ENCODE measurements at regions not wholly inside any gene's neighbourhood (a gene's known extent, or its start where the extent isn't known, plus 50 kb on each side); places are given as distances from the start of the nearest gene placed in this dataset.
"Not testable (repeated sequence)": the region's sequence is repeated elsewhere in the genome, so short reads cannot be mapped to it uniquely, and the experiment has no call there.

GRCh38 chr15:69664572-69665571 lies 212.3 kb downstream of the RPLP1 start:
- no peaks in the 10 kb centered on the region for H3K27me3 Mint-ChIP-seq
- no peak overlapping the region for H3K4me3 Mint-ChIP-seq
- intact Hi-C loops (cut with micrococcal nuclease): no loop called here
- H3K9me3 Mint-ChIP-seq: no peaks in the 10 kb centered on the region
- peaks cover 25% of the 10 kb centered on the region for H3K4me1 Mint-ChIP-seq
- no peak overlapping the region for H3K27ac Mint-ChIP-seq
- no peak for DNase-seq
- H3K36me3 Mint-ChIP-seq (ENCODE audit: low read depth): no peaks in the 10 kb centered on the region

- Mint-ChIP-seq H3K27ac (no peak overlapping the region), H3K36me3 (ENCODE audit: low read depth) (no peaks in the 10 kb centered on the region), H3K9me3 (no peaks in the 10 kb centered on the region), H3K27me3 (no peaks in the 10 kb centered on the region), H3K4me3 (no peak overlapping the region), H3K4me1 (peaks cover 28% of the 10 kb centered on the region)
- intact Hi-C loops (cut with micrococcal nuclease): no loop called here
- DNase-seq: no peak
Observed at GRCh38 chr15:69665641-69666111, 213.1 kb downstream of the RPLP1 start.

DNA sequence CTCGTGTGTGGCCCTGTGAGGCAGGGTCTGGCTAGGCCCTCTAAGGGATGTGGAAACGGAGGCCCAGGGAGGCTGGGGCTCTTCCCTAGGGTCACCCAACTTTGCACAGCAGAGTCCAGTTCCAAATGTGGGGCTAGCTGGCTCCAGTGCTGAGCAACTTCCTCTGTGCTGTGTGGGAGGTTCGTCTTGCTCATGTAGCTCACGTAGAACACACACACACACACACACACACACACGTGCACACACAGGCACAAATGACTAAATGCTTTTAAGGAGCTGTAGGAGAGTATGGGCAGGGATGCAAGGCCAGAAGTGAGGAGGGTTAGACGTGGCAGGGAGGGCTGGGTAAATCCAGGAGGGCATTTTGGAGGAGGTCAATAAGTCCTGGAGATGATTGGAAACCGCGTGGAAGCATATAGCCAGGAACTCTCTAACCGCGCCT lies 213.8 kb downstream of the RPLP1 start:
- Mint-ChIP-seq H3K4me3 (peak overlapping the region; percentile 6), H3K27ac (peak overlapping the region; percentile 51), H3K27me3 (no peaks in the 10 kb centered on the region), H3K4me1 (peaks cover 28% of the 10 kb centered on the region), H3K36me3 (ENCODE audit: low read depth) (no peaks in the 10 kb centered on the region), H3K9me3 (no peaks in the 10 kb centered on the region)
- DNase-seq: peak; percentile 64
- intact Hi-C loops (cut with micrococcal nuclease): no loop called here

DNA sequence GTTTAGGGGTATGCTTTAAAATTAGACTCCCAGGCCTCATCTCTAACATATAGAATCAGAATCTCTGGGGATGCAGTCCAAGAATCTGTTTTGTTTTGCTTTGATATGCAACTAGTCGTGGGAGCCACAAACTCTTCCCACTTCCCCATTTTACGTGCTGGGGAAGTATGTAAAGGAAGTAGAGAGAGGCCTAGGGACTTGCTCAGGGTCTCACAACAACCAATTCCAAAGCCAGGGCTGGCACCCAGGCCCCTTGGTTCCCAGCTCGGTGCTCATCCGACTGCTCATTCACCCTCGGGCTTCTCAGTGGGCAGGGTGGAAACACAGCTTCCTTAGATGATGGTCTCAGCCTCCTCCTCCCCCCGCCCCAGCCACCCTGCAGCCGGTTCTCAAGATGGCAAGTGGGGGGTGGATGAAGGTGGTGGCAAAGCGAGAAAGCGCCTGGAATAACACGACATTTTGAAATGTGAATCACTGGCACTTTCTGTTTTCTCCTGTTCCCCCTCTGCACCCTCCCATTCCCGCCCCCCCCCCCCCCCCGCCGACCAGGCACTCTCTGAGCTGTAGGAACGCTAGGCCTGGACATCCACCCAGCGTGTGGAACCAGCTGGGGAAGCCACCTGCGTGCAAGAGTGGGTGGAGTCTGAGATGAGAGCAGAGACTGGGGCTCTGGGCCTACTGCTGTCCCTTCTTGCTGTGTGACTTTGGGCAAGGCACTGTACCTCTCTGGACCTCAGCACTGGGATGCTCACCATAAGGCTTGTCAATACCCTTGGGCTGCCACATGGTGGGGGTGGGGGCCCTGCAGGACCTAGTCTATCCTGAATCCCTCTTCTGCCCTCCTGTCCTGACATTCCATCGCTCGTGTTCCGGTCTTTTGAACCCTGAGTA lies 214.5 kb downstream of the RPLP1 start:
- no peak overlapping the region for H3K27ac Mint-ChIP-seq
- no peak for DNase-seq
- no peak overlapping the region for H3K4me3 Mint-ChIP-seq

GRCh38 chr15:69668039-69668705 lies 215.6 kb downstream of the RPLP1 start:
- no peak for DNase-seq
- H3K4me1 Mint-ChIP-seq: peaks cover 26% of the 10 kb centered on the region
- no peaks in the 10 kb centered on the region for H3K9me3 Mint-ChIP-seq
- intact Hi-C loops (cut with micrococcal nuclease): no loop called here
- H3K27ac Mint-ChIP-seq: peak overlapping the region; percentile 67
- H3K36me3 Mint-ChIP-seq (ENCODE audit: low read depth): no peaks in the 10 kb centered on the region
- peak overlapping the region; percentile 5 for H3K4me3 Mint-ChIP-seq
- H3K27me3 Mint-ChIP-seq: no peaks in the 10 kb centered on the region

More for the DNA sequence above, 214.5 kb downstream of the RPLP1 start:
- peaks cover 27% of the 10 kb centered on the region for H3K4me1 Mint-ChIP-seq
- intact Hi-C loops (cut with micrococcal nuclease): no loop called here
- H3K27me3 Mint-ChIP-seq: no peaks in the 10 kb centered on the region
- H3K9me3 Mint-ChIP-seq: no peaks in the 10 kb centered on the region
- no peaks in the 10 kb centered on the region for H3K36me3 Mint-ChIP-seq (ENCODE audit: low read depth)

- intact Hi-C loops (cut with micrococcal nuclease): no loop called here
- peak overlapping the region; percentile 69 for H3K27ac Mint-ChIP-seq
- peaks cover 26% of the 10 kb centered on the region for H3K4me1 Mint-ChIP-seq
- peak; percentile 69 for DNase-seq
- H3K36me3 Mint-ChIP-seq (ENCODE audit: low read depth): no peaks in the 10 kb centered on the region
- no peak overlapping the region for H3K4me3 Mint-ChIP-seq
- no peaks in the 10 kb centered on the region for H3K9me3 Mint-ChIP-seq
- no peaks in the 10 kb centered on the region for H3K27me3 Mint-ChIP-seq
Observed at GRCh38 chr15:69668963-69669362, 216.3 kb downstream of the RPLP1 start.

DNA sequence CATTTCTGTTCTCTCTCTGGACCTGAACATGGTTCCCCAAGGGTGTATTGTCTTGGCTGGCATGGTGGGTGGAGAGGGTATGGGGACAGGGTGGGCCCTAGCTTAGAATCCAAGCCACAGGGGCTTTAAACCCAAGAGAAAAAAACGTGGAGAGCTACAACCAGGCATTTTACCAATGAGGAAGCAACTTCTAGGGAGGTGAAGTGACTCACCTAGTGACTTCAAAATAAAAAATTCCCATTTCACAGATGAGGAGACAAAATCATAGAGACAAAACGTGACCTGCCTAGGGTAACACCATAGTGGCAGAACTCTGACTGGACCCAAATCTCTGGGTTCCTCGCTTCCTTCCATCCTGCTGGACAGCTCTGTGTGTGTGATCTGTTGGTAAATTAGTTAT lies 216.8 kb downstream of the RPLP1 start:
- no peak overlapping the region for H3K4me3 Mint-ChIP-seq
- intact Hi-C loops (cut with micrococcal nuclease): no loop called here
- peaks cover 26% of the 10 kb centered on the region for H3K4me1 Mint-ChIP-seq

DNA sequence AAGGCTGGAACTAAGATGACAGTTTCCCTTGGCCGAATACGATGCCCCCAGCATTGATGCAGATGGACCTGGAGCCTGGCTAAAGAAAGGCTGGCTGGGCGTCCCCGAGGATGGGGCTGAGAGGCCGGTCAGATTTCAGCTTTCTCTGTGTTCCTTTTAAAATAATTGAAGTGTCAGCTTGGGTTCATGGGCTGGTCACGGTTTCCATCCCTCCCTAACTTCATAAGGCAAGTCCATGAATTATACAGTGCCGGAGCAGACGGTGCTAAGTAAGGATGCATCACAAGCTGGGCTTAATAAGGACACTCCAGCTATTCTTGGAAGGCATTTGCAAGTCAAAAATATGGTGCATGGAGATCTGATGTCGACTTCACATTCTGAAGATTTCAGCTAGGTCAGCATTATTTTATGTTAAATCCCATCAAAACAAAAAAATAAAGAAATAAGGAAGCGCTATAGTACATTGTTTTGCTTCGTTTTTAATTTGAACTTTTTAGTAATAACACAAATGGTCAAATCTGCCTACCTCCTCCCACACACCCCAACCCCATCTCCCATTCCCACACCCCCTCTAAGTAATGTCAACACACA lies 220.8 kb downstream of the RPLP1 start:
- Mint-ChIP-seq H3K4me3 (no peak overlapping the region), H3K9me3 (no peaks in the 10 kb centered on the region), H3K4me1 (peaks cover 17% of the 10 kb centered on the region), H3K27ac (no peak overlapping the region), H3K36me3 (ENCODE audit: low read depth) (no peaks in the 10 kb centered on the region), H3K27me3 (peaks cover 11% of the 10 kb centered on the region)
- DNase-seq: no peak
- intact Hi-C loops (cut with micrococcal nuclease): loop anchor here (10.0 kb wide), 1 partner anchor 99 kb away; no protein-coding TSS in a partner anchor

More for the DNA sequence above, 216.8 kb downstream of the RPLP1 start:
- H3K36me3 Mint-ChIP-seq (ENCODE audit: low read depth): no peaks in the 10 kb centered on the region
- H3K9me3 Mint-ChIP-seq: no peaks in the 10 kb centered on the region
- DNase-seq: no peak
- H3K27me3 Mint-ChIP-seq: no peaks in the 10 kb centered on the region
- H3K27ac Mint-ChIP-seq: peak overlapping the region; percentile 36

- intact Hi-C loops (cut with micrococcal nuclease): loop anchor here (10.0 kb wide), 1 partner anchor 101 kb away; no protein-coding TSS in a partner anchor
- no peak for DNase-seq
- no peak overlapping the region for H3K4me3 Mint-ChIP-seq
- H3K27ac Mint-ChIP-seq: no peak overlapping the region
- peaks cover 13% of the 10 kb centered on the region for H3K27me3 Mint-ChIP-seq
- peaks cover 14% of the 10 kb centered on the region for H3K4me1 Mint-ChIP-seq
- H3K9me3 Mint-ChIP-seq: no peaks in the 10 kb centered on the region
- H3K36me3 Mint-ChIP-seq (ENCODE audit: low read depth): no peaks in the 10 kb centered on the region
Observed at GRCh38 chr15:69675731-69676130, 223.1 kb downstream of the RPLP1 start.

DNA sequence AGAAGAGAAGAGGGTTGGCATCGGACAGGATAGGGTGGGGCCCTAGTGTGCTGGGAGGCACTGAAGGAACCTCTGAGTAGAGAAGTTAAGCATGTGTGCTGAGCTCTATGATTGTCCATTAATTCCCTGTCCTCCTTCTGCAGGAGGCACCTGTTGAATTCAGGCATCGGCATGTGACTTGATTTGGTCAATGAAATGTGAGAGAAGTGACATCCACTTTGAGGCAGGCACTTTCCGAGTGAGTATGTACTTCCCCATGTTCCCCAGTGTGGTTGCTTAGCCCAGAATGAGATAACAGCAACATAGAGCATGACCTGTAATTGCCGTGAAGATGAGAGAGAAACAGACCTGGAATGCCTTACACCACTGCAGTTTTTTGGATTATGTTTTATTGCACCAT lies 224.8 kb downstream of the RPLP1 start:
- intact Hi-C loops (cut with micrococcal nuclease): loop anchor here (10.0 kb wide), 1 partner anchor 103 kb away; no protein-coding TSS in a partner anchor
- peaks cover 3% of the 10 kb centered on the region for H3K9me3 Mint-ChIP-seq
- H3K4me1 Mint-ChIP-seq: peaks cover 15% of the 10 kb centered on the region
- H3K27ac Mint-ChIP-seq: no peak overlapping the region
- H3K4me3 Mint-ChIP-seq: no peak overlapping the region
- no peaks in the 10 kb centered on the region for H3K36me3 Mint-ChIP-seq (ENCODE audit: low read depth)
- peaks cover 13% of the 10 kb centered on the region for H3K27me3 Mint-ChIP-seq
- no peak for DNase-seq

GRCh38 chr15:69679623-69680228 lies 227.1 kb downstream of the RPLP1 start:
- Mint-ChIP-seq H3K27ac (peak overlapping the region; percentile 70), H3K4me1 (peaks cover 22% of the 10 kb centered on the region), H3K27me3 (peaks cover 13% of the 10 kb centered on the region), H3K4me3 (peak overlapping the region; percentile 4), H3K36me3 (ENCODE audit: low read depth) (no peaks in the 10 kb centered on the region), H3K9me3 (peaks cover 3% of the 10 kb centered on the region)
- peak; percentile 73 for DNase-seq
- intact Hi-C loops (cut with micrococcal nuclease): loop anchor here (1.0 to 10.0 kb wide), 3 partner anchors 35 to 105 kb away; no protein-coding TSS in a partner anchor

DNA sequence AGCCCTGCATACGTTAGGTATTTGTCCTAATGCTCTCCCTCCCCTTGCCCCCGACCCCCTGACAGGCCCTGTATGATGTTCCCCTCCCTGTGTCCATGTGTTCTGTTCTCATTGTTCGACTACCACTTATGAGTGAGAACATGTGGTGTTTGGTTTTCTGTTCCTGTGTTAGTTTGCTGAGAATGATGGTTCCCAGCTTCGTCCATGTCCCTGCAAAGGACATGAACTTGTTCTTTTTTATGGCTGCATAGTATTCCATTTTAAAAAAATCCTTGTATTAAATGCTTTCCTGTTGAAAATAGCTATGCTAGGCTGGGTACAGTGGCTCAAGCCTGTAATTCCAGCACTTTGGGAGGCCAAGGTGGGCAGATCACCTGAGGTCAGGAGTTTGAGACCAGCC lies 232.2 kb downstream of the RPLP1 start:
- H3K4me3 Mint-ChIP-seq; H3K27ac Mint-ChIP-seq; H3K36me3 Mint-ChIP-seq (ENCODE audit: low read depth); H3K27me3 Mint-ChIP-seq; DNase-seq; intact Hi-C loops (cut with micrococcal nuclease): not testable (repeated sequence)
- peaks cover 16% of the 10 kb centered on the region for H3K4me1 Mint-ChIP-seq
- peaks cover 18% of the 10 kb centered on the region for H3K9me3 Mint-ChIP-seq

Measured in activated CD4-positive, alpha-beta T cell treated with anti-CD3 and anti-CD28 coated beads, Interleukin-2, amount 10 ng/mL, durations not matched to agents 24 days and 14 days (primary cell).